Adrenal gland (tissue), 9 donors: ENCODE measurements at regions not wholly inside any gene's neighbourhood (a gene's known extent, or its start where the extent isn't known, plus 50 kb on each side); places are given as distances from the start of the nearest gene placed in this dataset.

Source experiments
- DNase-seq, 7 donors: peaks; one replicate each; pipeline ENCODE4 v3.0.0-alpha.2; 2019 to 2020
- H3K27ac ChIP-seq, 5 donors: fragments of 200-600 bp; sonication (generic) in 4 of 5; 1 replicate in 3 of 5; 2 replicates in 2 of 5; pipeline versions ENCODE4 v1.5.1 to v1.8.0; 2016 to 2020; ENCODE audit warnings: mild to moderate bottlenecking in 1 of 5
- H3K27me3 ChIP-seq: fragments of 200-600 bp; 2 replicates; pipeline ENCODE4 v1.8.0; 2021
- H3K36me3 ChIP-seq, 2 donors: fragments of 200-600 bp; replicated peaks in 1 of 2; 1 replicate in 1 of 2; 2 replicates in 1 of 2; pipeline versions ENCODE4 v1.5.1 to v1.8.0; 2018 to 2022
- H3K4me1 ChIP-seq, 2 donors: fragments of 200-600 bp; replicated peaks in 1 of 2; 1 replicate in 1 of 2; 2 replicates in 1 of 2; pipeline versions ENCODE4 v1.5.1 to v1.8.0; 2018 to 2021
- H3K4me3 ChIP-seq, 4 donors: fragments of 200-600 bp; sonication (generic) in 3 of 4; one replicate each; pipeline ENCODE4 v1.5.1; 2016 to 2018
- H3K9me3 ChIP-seq, 3 donors: fragments of 200-600 bp; sonication (generic) in 1 of 3; replicated peaks in 1 of 3; 1 replicate in 2 of 3; 2 replicates in 1 of 3; pipeline versions ENCODE4 v1.5.1 to v1.8.0; 2016 to 2021
- CTCF ChIP-seq, 6 experiments: fragments of 450-650 bp in 4 of 6; fragments of 200-600 bp in 2 of 6; sonication (generic) in 1 of 6; IDR thresholded peaks; 1 replicate in 5 of 6; 2 replicates in 1 of 6; pipeline versions ENCODE4 v1.5.1 to v1.8.0; 2016 to 2021; ENCODE audit warnings: antibody characterized with exemption in 6 of 6, mild to moderate bottlenecking in 2 of 6, moderate library complexity in 1 of 6
- POLR2A ChIP-seq, 2 donors: fragments of 450-650 bp; IDR thresholded peaks; one replicate each; pipeline ENCODE4 v1.6.1; 2017; ENCODE audit warnings: antibody characterized with exemption in 2 of 2, mild to moderate bottlenecking in 2 of 2, moderate library complexity in 1 of 2
- WGBS, 4 donors: extraction: QIAGEN DNeasy Blood & Tissue Kit in 2 of 4; methylation state at CpG; one replicate each; pipeline versions ENCODE4 v1.1.5 to v1.1.7; 2013 to 2017; 5-methylcytosine and 5-hydroxymethylcytosine counted together
- intact Hi-C, 2 donors: fragments of 100-400 bp; cut with DNase I; formaldehyde crosslinking; loops; one replicate each; pipeline versions ENCODE4 v1.14.1 to v1.15.0; 2022 to 2023
- donor health status: healthy with polysubstance abuse.
- donor health status: Bipolar disorder and iron deficiency.
- donor health status: DM: yes; HTN: yes; CAD: no.
- donor health status: DM: no; HTN: no; CAD: no.
- donor health status: DM: no; HTN: no; CAD: no.

- Histone ChIP-seq H3K27ac (no peak overlapping the region), H3K27me3 (no peaks in the 10 kb centered on the region), H3K9me3 (no peaks in the 10 kb centered on the region), H3K4me1 (no peaks in the 10 kb centered on the region), H3K36me3 (no peaks in the 10 kb centered on the region), H3K4me3 (no peak overlapping the region)
- WGBS, 4 donors, result 47 to 84% (median 72%) methylated on average over 2 of the region's 2 CpGs
- no peak for TF ChIP-seq CTCF (IDR thresholded peaks at IDR 0.05)
- no peak for TF ChIP-seq POLR2A (IDR thresholded peaks at IDR 0.05)
- intact Hi-C loops, result no loop called here
- DNase-seq, result peak in 6 of 7 donors; percentile 24 to 67 (median 36)
Observed at GRCh38 chr1:112054510-112054909, 65.0 kb upstream of the KCND3 start.

DNA sequence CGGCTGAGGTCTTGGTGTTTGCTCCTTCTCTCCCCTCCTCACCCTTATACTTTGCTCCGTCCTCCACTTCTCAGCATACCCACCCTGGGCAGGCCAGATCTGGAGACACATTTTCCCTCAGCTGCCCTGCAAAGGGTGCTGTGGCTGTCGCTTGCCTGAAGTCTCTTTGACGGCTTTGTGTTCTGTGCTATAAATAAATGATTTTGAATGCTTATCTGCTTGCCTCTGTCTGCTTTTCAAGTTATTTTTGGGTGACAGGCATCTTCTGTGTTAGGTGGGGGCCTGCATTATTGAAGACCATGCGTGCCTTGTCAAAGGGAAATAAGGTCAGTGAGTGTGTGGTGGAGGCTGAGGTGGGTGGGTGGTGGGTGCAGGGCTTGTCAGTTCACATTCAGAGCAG is 66.9 kb upstream of the KCND3 start:
- no peak for DNase-seq
- no peak overlapping the region for H3K27ac ChIP-seq
- intact Hi-C loops, result no loop called here
- H3K4me3 ChIP-seq, result no peak overlapping the region
- no peaks in the 10 kb centered on the region for H3K27me3 ChIP-seq
- 68 to 82% (median 75%) methylated on average over 5 of the region's 5 CpGs for WGBS, 4 donors
- no peaks in the 10 kb centered on the region for H3K36me3 ChIP-seq
- no peaks in the 10 kb centered on the region for H3K4me1 ChIP-seq
- TF ChIP-seq CTCF (IDR thresholded peaks at IDR 0.05), result no peak
- TF ChIP-seq POLR2A (IDR thresholded peaks at IDR 0.05), result no peak
- H3K9me3 ChIP-seq, result no peaks in the 10 kb centered on the region

GRCh38 chr1:112057736-112058135 is 68.3 kb upstream of the KCND3 start:
- no peaks in the 10 kb centered on the region for H3K27me3 ChIP-seq
- H3K9me3 ChIP-seq, result no peaks in the 10 kb centered on the region
- TF ChIP-seq POLR2A (IDR thresholded peaks at IDR 0.05), result no peak
- TF ChIP-seq CTCF (IDR thresholded peaks at IDR 0.05), result no peak
- H3K27ac ChIP-seq, result no peak overlapping the region
- no peaks in the 10 kb centered on the region for H3K4me1 ChIP-seq
- no peak overlapping the region for H3K4me3 ChIP-seq
- H3K36me3 ChIP-seq, result no peaks in the 10 kb centered on the region
- no peak for DNase-seq
- intact Hi-C loops, result no loop called here
- WGBS, 4 donors, result 91 to 99% (median 95%) methylated on average over 4 to 5 of the region's 5 CpGs

DNA sequence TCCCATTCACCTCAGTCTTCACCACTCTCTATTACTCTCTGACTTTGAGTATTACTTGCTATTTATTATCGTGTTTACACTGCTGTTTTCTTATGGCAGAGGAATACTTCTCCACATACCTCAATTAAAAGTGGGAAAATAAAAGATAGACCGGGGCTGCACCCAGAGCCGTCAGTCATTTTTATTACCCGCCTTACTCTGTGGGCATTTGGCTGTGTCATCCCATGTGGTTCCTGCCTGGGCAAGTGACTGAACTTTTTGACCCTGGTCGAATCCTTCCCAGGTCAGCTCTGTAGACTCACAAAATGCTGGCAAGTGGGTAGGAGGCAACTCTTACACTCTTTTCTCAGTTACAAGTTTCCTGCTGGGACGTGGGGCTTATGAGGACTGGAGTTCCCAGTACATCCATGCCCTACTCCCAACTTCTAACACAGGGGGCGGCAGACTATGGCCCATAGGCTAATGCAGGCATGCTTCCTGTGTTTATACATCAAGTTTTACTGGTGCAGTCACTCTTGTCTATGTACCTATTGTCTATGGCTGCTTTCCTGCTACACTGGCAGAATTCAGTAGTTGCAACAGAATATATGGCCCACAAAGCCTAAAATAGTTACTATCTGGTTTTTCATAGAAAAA is 69.5 kb upstream of the KCND3 start:
- no peak for DNase-seq
- Histone ChIP-seq H3K27me3 (no peaks in the 10 kb centered on the region), H3K27ac (no peak overlapping the region), H3K36me3 (no peaks in the 10 kb centered on the region), H3K4me3 (no peak overlapping the region), H3K4me1 (no peaks in the 10 kb centered on the region), H3K9me3 (no peaks in the 10 kb centered on the region)
- WGBS, 4 donors, result 86 to 88% (median 87%) methylated on average over 6 to 7 of the region's 7 CpGs
- TF ChIP-seq CTCF (IDR thresholded peaks at IDR 0.05) (no peak), POLR2A (IDR thresholded peaks at IDR 0.05) (no peak)
- intact Hi-C loops, result no loop called here
